Gastrocnemius medialis (tissue), 4 donors: ENCODE measurements at regions not wholly inside any gene's neighbourhood (a gene's known extent, or its start where the extent isn't known, plus 50 kb on each side); places are given as distances from the start of the nearest gene placed in this dataset.

ENCODE experiments used
- ATAC-seq, 2 donors: fragments of 150-250 bp; one replicate each; pipeline ENCODE4 v1.9.1; 2016
- DNase-seq, 2 donors: peaks; one replicate each; pipeline ENCODE4 v3.0.0-alpha.2; 2019
- H3K27ac ChIP-seq, 4 donors: fragments of 200-600 bp; sonication (generic); 1 replicate in 1 of 4; 2 replicates in 3 of 4; pipeline ENCODE4 v1.5.1; 2016 to 2018; ENCODE audit warnings: mild to moderate bottlenecking in 2 of 4, moderate library complexity in 1 of 4
- H3K27me3 ChIP-seq, 3 donors: fragments of 200-600 bp; sonication (generic) in 2 of 3; 1 replicate in 1 of 3; 2 replicates in 2 of 3; pipeline versions ENCODE4 v1.5.1 to v1.6.0; 2016 to 2019; ENCODE audit warnings: mild to moderate bottlenecking in 1 of 3, moderate library complexity in 1 of 3
- H3K36me3 ChIP-seq, 2 donors: fragments of 200-600 bp; sonication (generic) in 1 of 2; one replicate each; pipeline ENCODE4 v1.5.1; 2017 to 2018
- H3K4me1 ChIP-seq, 2 donors: fragments of 200-600 bp; sonication (generic) in 1 of 2; one replicate each; pipeline ENCODE4 v1.5.1; 2016 to 2017; ENCODE audit warnings: mild to moderate bottlenecking in 2 of 2
- H3K4me3 ChIP-seq, 4 donors: fragments of 200-600 bp; sonication (generic) in 3 of 4; 1 replicate in 1 of 4; 2 replicates in 3 of 4; pipeline ENCODE4 v1.5.1; 2016 to 2019; ENCODE audit warnings: mild to moderate bottlenecking in 2 of 4
- H3K9me3 ChIP-seq, 3 donors: fragments of 200-600 bp; sonication (generic) in 2 of 3; 1 replicate in 1 of 3; 2 replicates in 2 of 3; pipeline ENCODE4 v1.5.1; 2016 to 2019
- CTCF ChIP-seq, 5 experiments: fragments of 450-650 bp in 3 of 5; fragments of 200-600 bp in 2 of 5; sonication (generic) in 2 of 5; IDR thresholded peaks in 4 of 5; conservative IDR thresholded peaks in 1 of 5; 1 replicate in 4 of 5; 2 replicates in 1 of 5; pipeline ENCODE4 v1.5.1; 2016 to 2019; ENCODE audit warnings: antibody characterized with exemption in 5 of 5, mild to moderate bottlenecking in 3 of 5, moderate library complexity in 3 of 5
- POLR2A ChIP-seq, 2 donors: fragments of 450-650 bp; IDR thresholded peaks; one replicate each; pipeline ENCODE4 v1.6.1; 2017; ENCODE audit warnings: antibody characterized with exemption in 2 of 2, mild to moderate bottlenecking in 2 of 2, moderate library complexity in 2 of 2
- in situ Hi-C, 4 donors: fragments of 200-750 bp; cut with MboI; loops; one replicate each; pipeline versions ENCODE4 v1.15.0 to v1.8.0; 2017; ENCODE audit warnings: low sequenced_read_pairs in 4 of 4
- intact Hi-C: fragments of 100-400 bp; cut with DNase I; formaldehyde crosslinking; loops from one replicate; pipeline ENCODE4 v1.15.1; 2023; ENCODE audit warnings: low total_unique reads

- intact Hi-C loops, result loop anchor here (10.0 kb wide), 1 partner anchor 360 kb away; no protein-coding TSS in a partner anchor
- Histone ChIP-seq H3K27me3 (peaks cover 0 to 14% (median 0%) of the 10 kb centered on the region in 3 donors), H3K36me3 (no peaks in the 10 kb centered on the region), H3K27ac (no peak overlapping the region), H3K4me3 (no peak overlapping the region), H3K9me3 (no peaks in the 10 kb centered on the region), H3K4me1 (no peaks in the 10 kb centered on the region)
- ATAC-seq (no peak), DNase-seq (no peak)
- TF ChIP-seq POLR2A (IDR thresholded peaks at IDR 0.05) (no peak), CTCF (IDR thresholded peaks at IDR 0.05 in 4 of 5, conservative IDR thresholded peaks at IDR 0.05 in 1 of 5) (no peak)
- in situ Hi-C loops, result loop anchor here in 3 of 4 donors (10.0 to 25.0 kb wide), 2 partner anchors 352 to 900 kb away; no protein-coding TSS in a partner anchor
These were observed 372.3 kb upstream of the CCNH start for GRCh38 chr5:87784879-87785495.

GRCh38 chr5:87784311-87784710, 371.6 kb upstream of the CCNH start:
- TF ChIP-seq CTCF (IDR thresholded peaks at IDR 0.05 in 4 of 5, conservative IDR thresholded peaks at IDR 0.05 in 1 of 5), result no peak
- no peak for TF ChIP-seq POLR2A (IDR thresholded peaks at IDR 0.05)
- no peak overlapping the region for H3K4me3 ChIP-seq
- H3K9me3 ChIP-seq, result no peaks in the 10 kb centered on the region
- DNase-seq (no peak), ATAC-seq (no peak)
- H3K4me1 ChIP-seq, result no peaks in the 10 kb centered on the region
- in situ Hi-C loops (loop anchor here in 3 of 4 donors (10.0 to 25.0 kb wide), 2 partner anchors 353 to 900 kb away; no protein-coding TSS in a partner anchor), intact Hi-C loops (loop anchor here (10.0 kb wide), 1 partner anchor 360 kb away; no protein-coding TSS in a partner anchor)
- no peak overlapping the region for H3K27ac ChIP-seq
- peaks cover 0 to 14% (median 0%) of the 10 kb centered on the region in 3 donors for H3K27me3 ChIP-seq
- no peaks in the 10 kb centered on the region for H3K36me3 ChIP-seq

- no peak overlapping the region for H3K27ac ChIP-seq
- no peak for TF ChIP-seq CTCF (IDR thresholded peaks at IDR 0.05 in 4 of 5, conservative IDR thresholded peaks at IDR 0.05 in 1 of 5)
- no peak for TF ChIP-seq POLR2A (IDR thresholded peaks at IDR 0.05)
- intact Hi-C loops (loop anchor here (10.0 kb wide), 1 partner anchor 362 kb away; no protein-coding TSS in a partner anchor), in situ Hi-C loops (loop anchor here in 3 of 4 donors (10.0 to 25.0 kb wide), 2 partner anchors 354 to 902 kb away; no protein-coding TSS in a partner anchor)
- ATAC-seq (no peak), DNase-seq (no peak)
- no peak overlapping the region for H3K4me3 ChIP-seq
- H3K36me3 ChIP-seq, result no peaks in the 10 kb centered on the region
- H3K4me1 ChIP-seq, result no peaks in the 10 kb centered on the region
- peaks cover 0 to 21% (median 0%) of the 10 kb centered on the region in 3 donors for H3K27me3 ChIP-seq
- H3K9me3 ChIP-seq, result no peaks in the 10 kb centered on the region
These were observed 370.2 kb upstream of the CCNH start for GRCh38 chr5:87782916-87783315.

GRCh38 chr5:87781976-87782375, 369.2 kb upstream of the CCNH start:
- H3K4me3 ChIP-seq, result no peak overlapping the region
- no peaks in the 10 kb centered on the region for H3K36me3 ChIP-seq
- in situ Hi-C loops, result loop anchor here in 3 of 4 donors (10.0 to 25.0 kb wide), 2 partner anchors 355 to 903 kb away; no protein-coding TSS in a partner anchor
- H3K9me3 ChIP-seq, result no peaks in the 10 kb centered on the region
- ATAC-seq (no peak), DNase-seq (no peak)
- no peaks in the 10 kb centered on the region for H3K4me1 ChIP-seq
- H3K27ac ChIP-seq, result no peak overlapping the region
- intact Hi-C loops, result loop anchor here (1.0 to 10.0 kb wide), 3 partner anchors 363 to 909 kb away; no protein-coding TSS in a partner anchor
- H3K27me3 ChIP-seq, result peaks cover 0 to 23% (median 0%) of the 10 kb centered on the region in 3 donors
- TF ChIP-seq CTCF (IDR thresholded peaks at IDR 0.05 in 4 of 5, conservative IDR thresholded peaks at IDR 0.05 in 1 of 5), result no peak
- TF ChIP-seq POLR2A (IDR thresholded peaks at IDR 0.05), result no peak
